ENCODE measurements at regions not wholly inside any gene's neighbourhood (a gene's known extent, or its start where the extent isn't known, plus 50 kb on each side); places are given as distances from the start of the nearest gene placed in this dataset.

GRCh38 chr9:86580688-86581087, 226.5 kb upstream of the TUT7 start:
- no peak overlapping the region for H2AK5ac ChIP-seq (ENCODE audit: low read depth, low read length)
- no peak overlapping the region for H3K27ac ChIP-seq (replicated peaks; ENCODE audit: low read length)

DNA sequence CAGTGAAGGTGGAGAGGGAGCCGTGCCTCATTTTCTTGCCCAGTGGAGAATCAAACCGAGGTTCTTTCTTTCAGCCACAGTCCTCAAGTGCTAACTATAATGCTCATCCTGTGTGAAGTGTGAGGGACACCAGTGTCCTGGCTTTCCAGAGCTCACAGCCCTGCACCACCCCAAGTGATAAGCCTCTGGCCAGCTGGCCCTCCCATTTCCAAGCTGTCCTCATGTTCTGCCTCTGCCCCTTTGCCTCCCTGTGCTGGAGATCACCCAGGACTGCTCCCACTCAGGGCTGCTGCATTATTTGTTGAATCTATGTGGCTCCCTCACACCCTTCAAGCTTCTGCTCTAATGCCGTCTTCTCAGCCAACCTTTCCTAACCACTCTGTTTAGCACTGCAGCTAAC, 224.5 kb upstream of the TUT7 start:
- no peak overlapping the region for H3K9ac ChIP-seq (ENCODE audit: low read depth, low read length, poor library complexity)
- no peak overlapping the region for H2AFZ ChIP-seq (ENCODE audit: low read length)
- no peak overlapping the region for H2BK12ac ChIP-seq (ENCODE audit: low read length)
- H3K9me3 ChIP-seq (replicated peaks in 1 of 2; ENCODE audit: control insufficient read depth in 2 of 2, insufficient read depth in 1 of 2, low read depth in 1 of 2, low read length in 2 of 2): no peaks in the 10 kb centered on the region
- H3K18ac ChIP-seq (ENCODE audit: low read length): no peak overlapping the region
- H2AK5ac ChIP-seq (ENCODE audit: low read depth, low read length): no peak overlapping the region
- DNase-seq (ENCODE audit: low spot score): no peak
- H3K27ac ChIP-seq (replicated peaks; ENCODE audit: low read length): no peak overlapping the region
- H3K4me1 ChIP-seq (ENCODE audit: control insufficient read depth in 2 of 2, insufficient read depth in 1 of 2, low read depth in 1 of 2, low read length in 2 of 2): peaks cover 0 to 6% of the 10 kb centered on the region in 2 donors
- no peak overlapping the region for H3K23ac ChIP-seq (ENCODE audit: low read depth, low read length, poor library complexity)
- H4K91ac ChIP-seq (ENCODE audit: low read depth, low read length, poor library complexity): no peak overlapping the region
- H4K8ac ChIP-seq (ENCODE audit: low read depth, low read length): no peak overlapping the region
- H3K36me3 ChIP-seq (replicated peaks in 1 of 2; ENCODE audit: control insufficient read depth in 2 of 2, insufficient read depth in 2 of 2, low read length in 2 of 2): no peaks in the 10 kb centered on the region
- H3K14ac ChIP-seq (ENCODE audit: low read length): no peak overlapping the region
- H3K4ac ChIP-seq (ENCODE audit: low read length): no peak overlapping the region
- WGBS, 2 donors (ENCODE audit: extremely low coverage in 2 of 2, insufficient read length in 2 of 2, insufficient replicate concordance in 1 of 2): no CpG with 5 or more reads among the region's 3 CpGs
- H3K27me3 ChIP-seq (ENCODE audit: control insufficient read depth in 3 of 3, insufficient read depth in 3 of 3, low read depth in 1 of 3, low read length in 3 of 3): no peaks in the 10 kb centered on the region
- no peak overlapping the region for H2BK120ac ChIP-seq (ENCODE audit: low read depth, low read length)
- no peaks in the 10 kb centered on the region for H3K79me1 ChIP-seq (ENCODE audit: low read depth, low read length)
- no peak overlapping the region for H2BK15ac ChIP-seq (ENCODE audit: low read length)
- H2BK5ac ChIP-seq (ENCODE audit: low read length): no peak overlapping the region
- H3K4me3 ChIP-seq (ENCODE audit: low read length in 2 of 2): no peak overlapping the region
- H3K4me2 ChIP-seq (ENCODE audit: insufficient read depth, low read length, poor library complexity, severe bottlenecking): no peak overlapping the region

More at GRCh38 chr9:86580688-86581087, 226.5 kb upstream of the TUT7 start:
- peaks cover 0 to 6% of the 10 kb centered on the region in 2 donors for H3K4me1 ChIP-seq (ENCODE audit: control insufficient read depth in 2 of 2, insufficient read depth in 1 of 2, low read depth in 1 of 2, low read length in 2 of 2)
- no peaks in the 10 kb centered on the region for H3K9me3 ChIP-seq (replicated peaks in 1 of 2; ENCODE audit: control insufficient read depth in 2 of 2, insufficient read depth in 1 of 2, low read depth in 1 of 2, low read length in 2 of 2)
- no peaks in the 10 kb centered on the region for H3K27me3 ChIP-seq (ENCODE audit: control insufficient read depth in 3 of 3, insufficient read depth in 3 of 3, low read depth in 1 of 3, low read length in 3 of 3)
- no peak overlapping the region for H2BK5ac ChIP-seq (ENCODE audit: low read length)
- H2AFZ ChIP-seq (ENCODE audit: low read length): no peak overlapping the region
- no peaks in the 10 kb centered on the region for H3K36me3 ChIP-seq (replicated peaks in 1 of 2; ENCODE audit: control insufficient read depth in 2 of 2, insufficient read depth in 2 of 2, low read length in 2 of 2)
- no peak overlapping the region for H3K23ac ChIP-seq (ENCODE audit: low read depth, low read length, poor library complexity)
- H3K4me2 ChIP-seq (ENCODE audit: insufficient read depth, low read length, poor library complexity, severe bottlenecking): no peak overlapping the region
- H2BK120ac ChIP-seq (ENCODE audit: low read depth, low read length): no peak overlapping the region
- no CpG with 5 or more reads among the region's 6 CpGs for WGBS, 2 donors (ENCODE audit: extremely low coverage in 2 of 2, insufficient read length in 2 of 2, insufficient replicate concordance in 1 of 2)
- H2BK15ac ChIP-seq (ENCODE audit: low read length): no peak overlapping the region
- H3K4ac ChIP-seq (ENCODE audit: low read length): no peak overlapping the region
- H3K9ac ChIP-seq (ENCODE audit: low read depth, low read length, poor library complexity): no peak overlapping the region
- H3K79me1 ChIP-seq (ENCODE audit: low read depth, low read length): no peaks in the 10 kb centered on the region
- no peak overlapping the region for H4K91ac ChIP-seq (ENCODE audit: low read depth, low read length, poor library complexity)
- no peak overlapping the region for H3K18ac ChIP-seq (ENCODE audit: low read length)
- H2BK12ac ChIP-seq (ENCODE audit: low read length): no peak overlapping the region
- H3K14ac ChIP-seq (ENCODE audit: low read length): no peak overlapping the region
- H3K4me3 ChIP-seq (ENCODE audit: low read length in 2 of 2): no peak overlapping the region
- no peak for DNase-seq (ENCODE audit: low spot score)
- H4K8ac ChIP-seq (ENCODE audit: low read depth, low read length): no peak overlapping the region

DNA sequence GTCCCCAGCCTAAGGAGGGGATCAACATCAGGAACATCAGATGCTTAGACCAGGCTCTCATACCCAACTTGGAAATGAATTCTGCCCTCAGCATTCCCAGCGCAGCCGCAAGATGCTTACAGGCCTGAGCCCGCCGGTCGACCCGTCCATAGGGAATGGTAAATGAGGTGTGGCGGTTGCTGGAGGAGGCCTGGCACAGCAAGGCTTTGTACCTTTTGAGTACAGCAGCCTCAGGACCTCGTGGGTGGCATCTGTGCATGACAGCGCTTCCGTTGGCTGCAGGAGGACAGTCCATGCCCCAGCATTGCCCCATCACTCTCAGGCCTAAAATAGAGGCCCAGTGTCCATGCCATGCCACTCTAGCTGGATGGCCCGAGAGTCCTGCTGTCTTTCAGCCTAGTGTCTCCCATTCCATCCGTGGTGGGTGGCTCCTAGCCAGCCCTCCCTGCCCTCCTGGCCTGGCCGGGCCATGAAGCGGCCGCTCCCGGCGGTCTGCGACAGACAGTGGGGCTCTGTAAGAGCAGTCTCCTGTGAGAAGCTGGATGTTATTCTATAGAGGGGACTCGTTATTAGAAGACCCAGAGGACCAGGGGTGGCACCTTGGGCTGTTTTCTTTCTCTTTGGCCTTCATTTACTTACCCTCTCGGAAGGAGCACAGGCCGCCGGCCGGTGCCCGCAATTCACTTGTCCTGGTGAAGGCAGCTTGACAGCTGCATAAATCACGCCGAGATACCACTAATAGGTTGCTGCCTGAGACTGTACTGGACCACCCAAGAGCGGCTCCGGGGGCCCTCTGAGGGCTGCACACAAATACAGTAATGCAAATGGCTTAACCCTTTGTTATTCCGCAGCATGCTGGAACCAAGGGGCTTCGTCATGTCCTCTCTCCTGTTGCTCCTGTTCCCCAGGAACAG, 223.5 kb upstream of the TUT7 start:
- Histone ChIP-seq H3K27ac (replicated peaks; ENCODE audit: low read length) (no peak overlapping the region), H2BK120ac (ENCODE audit: low read depth, low read length) (no peak overlapping the region), H2BK12ac (ENCODE audit: low read length) (no peak overlapping the region), H2BK5ac (ENCODE audit: low read length) (no peak overlapping the region), H3K4me1 (ENCODE audit: control insufficient read depth in 2 of 2, insufficient read depth in 1 of 2, low read depth in 1 of 2, low read length in 2 of 2) (peaks cover 0 to 6% of the 10 kb centered on the region in 2 donors), H3K23ac (ENCODE audit: low read depth, low read length, poor library complexity) (no peak overlapping the region), H3K9ac (ENCODE audit: low read depth, low read length, poor library complexity) (peak overlapping the region; percentile 53), H3K4me3 (ENCODE audit: low read length in 2 of 2) (no peak overlapping the region), H3K27me3 (ENCODE audit: control insufficient read depth in 3 of 3, insufficient read depth in 3 of 3, low read depth in 1 of 3, low read length in 3 of 3) (no peaks in the 10 kb centered on the region), H2AFZ (ENCODE audit: low read length) (peak overlapping the region; percentile 57), H2BK15ac (ENCODE audit: low read length) (peak overlapping the region; percentile 38), H3K9me3 (replicated peaks in 1 of 2; ENCODE audit: control insufficient read depth in 2 of 2, insufficient read depth in 1 of 2, low read depth in 1 of 2, low read length in 2 of 2) (no peaks in the 10 kb centered on the region), H3K4ac (ENCODE audit: low read length) (no peak overlapping the region), H3K4me2 (ENCODE audit: insufficient read depth, low read length, poor library complexity, severe bottlenecking) (no peak overlapping the region), H4K8ac (ENCODE audit: low read depth, low read length) (no peak overlapping the region), H3K36me3 (replicated peaks in 1 of 2; ENCODE audit: control insufficient read depth in 2 of 2, insufficient read depth in 2 of 2, low read length in 2 of 2) (no peaks in the 10 kb centered on the region), H3K79me1 (ENCODE audit: low read depth, low read length) (no peaks in the 10 kb centered on the region), H2AK5ac (ENCODE audit: low read depth, low read length) (no peak overlapping the region), H3K14ac (ENCODE audit: low read length) (no peak overlapping the region), H3K18ac (ENCODE audit: low read length) (peak overlapping the region; percentile 59), H4K91ac (ENCODE audit: low read depth, low read length, poor library complexity) (no peak overlapping the region)
- DNase-seq (ENCODE audit: low spot score): no peak
- no CpG with 5 or more reads among the region's 30 CpGs for WGBS, 2 donors (ENCODE audit: extremely low coverage in 2 of 2, insufficient read length in 2 of 2, insufficient replicate concordance in 1 of 2)

GRCh38 chr9:86575825-86576525, 221.8 kb upstream of the TUT7 start:
- no peak overlapping the region for H2AFZ ChIP-seq (ENCODE audit: low read length)
- H3K4me1 ChIP-seq (ENCODE audit: control insufficient read depth in 2 of 2, insufficient read depth in 1 of 2, low read depth in 1 of 2, low read length in 2 of 2): peaks cover 0 to 6% of the 10 kb centered on the region in 2 donors
- WGBS, 2 donors (ENCODE audit: extremely low coverage in 2 of 2, insufficient read length in 2 of 2, insufficient replicate concordance in 1 of 2): no CpG with 5 or more reads among the region's 9 CpGs
- no peak overlapping the region for H3K4me3 ChIP-seq (ENCODE audit: low read length in 2 of 2)
- no peak overlapping the region for H3K27ac ChIP-seq (replicated peaks; ENCODE audit: low read length)
- DNase-seq (ENCODE audit: low spot score): no peak
- H3K36me3 ChIP-seq (replicated peaks in 1 of 2; ENCODE audit: control insufficient read depth in 2 of 2, insufficient read depth in 2 of 2, low read length in 2 of 2): no peaks in the 10 kb centered on the region
- no peak overlapping the region for H2BK120ac ChIP-seq (ENCODE audit: low read depth, low read length)
- no peaks in the 10 kb centered on the region for H3K9me3 ChIP-seq (replicated peaks in 1 of 2; ENCODE audit: control insufficient read depth in 2 of 2, insufficient read depth in 1 of 2, low read depth in 1 of 2, low read length in 2 of 2)
- H3K4ac ChIP-seq (ENCODE audit: low read length): no peak overlapping the region
- no peaks in the 10 kb centered on the region for H3K27me3 ChIP-seq (ENCODE audit: control insufficient read depth in 3 of 3, insufficient read depth in 3 of 3, low read depth in 1 of 3, low read length in 3 of 3)
- H4K8ac ChIP-seq (ENCODE audit: low read depth, low read length): no peak overlapping the region
- H3K9ac ChIP-seq (ENCODE audit: low read depth, low read length, poor library complexity): no peak overlapping the region
- no peak overlapping the region for H3K18ac ChIP-seq (ENCODE audit: low read length)
- H2BK12ac ChIP-seq (ENCODE audit: low read length): no peak overlapping the region
- no peak overlapping the region for H3K23ac ChIP-seq (ENCODE audit: low read depth, low read length, poor library complexity)
- no peak overlapping the region for H2BK5ac ChIP-seq (ENCODE audit: low read length)
- H3K14ac ChIP-seq (ENCODE audit: low read length): no peak overlapping the region
- H2AK5ac ChIP-seq (ENCODE audit: low read depth, low read length): no peak overlapping the region
- no peaks in the 10 kb centered on the region for H3K79me1 ChIP-seq (ENCODE audit: low read depth, low read length)
- H3K4me2 ChIP-seq (ENCODE audit: insufficient read depth, low read length, poor library complexity, severe bottlenecking): no peak overlapping the region
- H4K91ac ChIP-seq (ENCODE audit: low read depth, low read length, poor library complexity): no peak overlapping the region
- H2BK15ac ChIP-seq (ENCODE audit: low read length): no peak overlapping the region

Measured in neuronal stem cell (in vitro differentiated cells).